GM19043 (cell line): ENCODE measurements at regions not wholly inside any gene's neighbourhood (a gene's known extent, or its start where the extent isn't known, plus 50 kb on each side); places are given as distances from the start of the nearest gene placed in this dataset.

Source experiments
- ATAC-seq: cut with Tn5 transposase; IDR thresholded peaks from one replicate; pipeline ENCODE4 v1.9.1; 2021; ENCODE audit warnings: low read depth; ENCODE audit not compliant: unreplicated experiment

GRCh38 chr14:29102266-29102665 lies 335.7 kb downstream of the FOXG1 start:
- ATAC-seq, result no peak

GRCh38 chr14:29102996-29103395 lies 336.4 kb downstream of the FOXG1 start:
- no peak for ATAC-seq

GRCh38 chr14:29108908-29109307 lies 342.3 kb downstream of the FOXG1 start:
- no peak for ATAC-seq

- ATAC-seq, result no peak
Observed at GRCh38 chr14:29109589-29109988, 343.0 kb downstream of the FOXG1 start.

GRCh38 chr14:29111554-29111953 lies 345.0 kb downstream of the FOXG1 start:
- no peak for ATAC-seq

GRCh38 chr14:29123017-29123416 lies 356.4 kb downstream of the FOXG1 start:
- ATAC-seq, result no peak

- no peak for ATAC-seq
Observed at GRCh38 chr14:29126361-29126760, 359.8 kb downstream of the FOXG1 start.

GRCh38 chr14:29126865-29127264 lies 360.3 kb downstream of the FOXG1 start:
- no peak for ATAC-seq

- ATAC-seq, result no peak
Observed at GRCh38 chr14:29140016-29140415, 373.4 kb downstream of the FOXG1 start.

GRCh38 chr14:29144621-29145020 lies 378.0 kb downstream of the FOXG1 start:
- no peak for ATAC-seq

GRCh38 chr14:29148221-29148620 lies 381.6 kb downstream of the FOXG1 start:
- no peak for ATAC-seq

GRCh38 chr14:29149798-29150197 lies 383.2 kb downstream of the FOXG1 start:
- no peak for ATAC-seq

- no peak for ATAC-seq
Observed at GRCh38 chr14:29150659-29151058, 384.1 kb downstream of the FOXG1 start.

- ATAC-seq, result no peak
Observed at GRCh38 chr14:29156096-29156495, 389.5 kb downstream of the FOXG1 start.

GRCh38 chr14:29161593-29161992 lies 395.0 kb downstream of the FOXG1 start:
- ATAC-seq, result no peak

- ATAC-seq, result no peak
Observed at GRCh38 chr14:29163109-29163508, 396.5 kb downstream of the FOXG1 start.

GRCh38 chr14:29165431-29165830 lies 398.8 kb downstream of the FOXG1 start:
- no peak for ATAC-seq

- ATAC-seq, result no peak
Observed at GRCh38 chr14:29166507-29166906, 399.9 kb downstream of the FOXG1 start.

- no peak for ATAC-seq
Observed at GRCh38 chr14:29168149-29168548, 401.6 kb downstream of the FOXG1 start.

GRCh38 chr14:29169408-29169807 lies 402.8 kb downstream of the FOXG1 start:
- ATAC-seq, result no peak

GRCh38 chr14:29175706-29176105 lies 409.1 kb downstream of the FOXG1 start:
- no peak for ATAC-seq

GRCh38 chr14:29176876-29177275 lies 410.3 kb downstream of the FOXG1 start:
- no peak for ATAC-seq

- no peak for ATAC-seq
Observed at GRCh38 chr14:29178971-29179370, 412.4 kb downstream of the FOXG1 start.
